OCI-M2 (cell line): ENCODE measurements at regions not wholly inside any gene's neighbourhood (a gene's known extent, or its start where the extent isn't known, plus 50 kb on each side); places are given as distances from the start of the nearest gene placed in this dataset.
"Not testable (repeated sequence)": the region's sequence is repeated elsewhere in the genome, so short reads cannot be mapped to it uniquely, and the experiment has no call there.

ENCODE experiments used
- DNase-seq: peaks from one replicate; lab custom pipeline; 2025; ENCODE audit not compliant: unreplicated experiment; lab: John Stamatoyannopoulos, UW

DNA sequence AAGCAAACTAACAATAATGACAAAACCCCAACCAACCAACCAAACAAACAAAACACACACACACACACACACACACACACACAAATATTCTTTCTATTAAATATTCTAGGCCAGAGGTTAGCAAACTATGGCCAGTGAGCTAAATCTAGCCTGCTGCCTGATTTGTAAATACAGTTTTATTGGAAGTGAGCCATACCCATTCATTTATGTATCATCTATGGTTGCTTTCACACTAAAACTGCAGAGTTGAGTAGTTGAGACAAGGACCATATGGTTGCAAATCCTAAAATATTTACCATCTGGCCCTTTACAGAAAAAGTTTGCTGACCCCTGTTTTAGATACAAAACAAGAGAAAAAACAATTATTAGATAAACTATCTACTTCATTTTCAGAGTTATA is 620.5 kb upstream of the SEMA6A start:
- DNase-seq = no peak

DNA sequence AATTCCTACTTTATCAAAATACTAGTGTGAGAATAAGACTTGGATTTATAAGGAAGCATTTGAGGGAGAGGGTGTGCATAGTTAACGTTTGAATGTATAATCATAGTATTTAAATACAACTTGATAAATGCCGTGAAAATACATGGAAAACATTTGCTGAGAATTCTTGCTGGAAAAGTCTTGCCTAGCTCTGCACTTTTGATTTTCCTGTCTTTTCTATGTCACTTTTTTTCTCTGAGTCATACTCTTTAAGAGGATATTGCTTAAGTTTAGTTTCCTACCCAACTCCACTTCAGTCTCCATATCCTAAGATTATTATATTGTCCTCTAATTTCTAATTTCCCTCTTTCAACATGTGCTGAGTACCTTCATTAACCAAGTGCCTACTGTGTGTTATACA is 616.6 kb upstream of the SEMA6A start:
- DNase-seq = no peak

DNA sequence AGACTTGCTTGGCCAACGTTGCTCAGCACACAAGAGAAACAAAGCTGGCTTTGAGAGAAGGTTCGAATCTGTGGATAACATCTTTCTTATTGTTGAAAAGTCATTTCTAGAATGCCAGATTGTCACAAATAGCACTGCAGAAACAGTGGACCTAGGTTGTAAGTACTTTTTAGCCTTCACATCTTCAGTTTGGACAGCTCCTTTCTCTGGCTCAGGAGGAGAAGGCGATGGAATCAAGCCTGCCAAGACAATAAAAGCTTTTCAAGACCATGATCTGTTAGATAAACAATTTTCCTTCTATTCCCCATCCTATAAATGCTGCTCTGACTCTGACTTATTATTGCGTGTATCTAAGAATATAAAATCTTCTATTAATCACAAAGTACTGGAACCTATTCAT is 615.2 kb upstream of the SEMA6A start:
- DNase-seq = no peak

DNA sequence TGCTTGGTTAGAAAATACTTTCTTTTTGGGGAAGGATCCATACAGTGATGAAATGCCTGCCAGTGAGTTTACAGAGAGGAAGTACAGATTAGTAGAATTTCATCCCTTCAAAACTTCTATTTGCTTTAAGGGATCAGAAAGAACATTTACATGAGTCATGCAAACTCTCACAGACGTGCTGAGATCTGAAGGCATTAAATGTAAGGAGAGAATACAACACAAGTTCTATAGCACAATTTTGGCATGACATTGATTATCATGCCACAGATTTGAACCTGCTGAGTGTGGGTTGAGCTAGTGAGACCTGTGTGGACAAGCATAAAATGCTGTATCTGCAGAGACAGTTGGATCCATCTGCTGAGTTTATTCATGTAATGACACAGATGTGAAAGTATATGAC is 613.6 kb upstream of the SEMA6A start:
- no peak for DNase-seq

DNA sequence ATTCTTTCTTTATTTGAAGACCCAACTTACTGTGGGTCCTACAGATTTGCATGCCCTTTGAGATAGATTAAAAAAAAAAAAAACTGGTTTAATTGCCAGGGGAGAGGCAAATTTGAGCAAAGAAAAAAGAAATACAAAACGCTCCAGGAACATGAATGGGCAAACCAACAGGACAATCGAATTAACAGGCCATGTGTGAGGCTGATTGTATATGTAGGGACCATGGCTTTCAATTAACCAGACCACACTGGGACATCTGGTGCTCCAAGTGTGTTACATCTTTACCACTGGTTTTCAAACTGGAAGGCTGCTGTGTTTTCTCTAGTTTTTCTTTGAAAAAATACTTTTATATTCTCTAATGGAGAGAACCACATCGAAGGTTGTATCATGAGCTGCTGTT is 612.1 kb upstream of the SEMA6A start:
- no peak for DNase-seq

DNA sequence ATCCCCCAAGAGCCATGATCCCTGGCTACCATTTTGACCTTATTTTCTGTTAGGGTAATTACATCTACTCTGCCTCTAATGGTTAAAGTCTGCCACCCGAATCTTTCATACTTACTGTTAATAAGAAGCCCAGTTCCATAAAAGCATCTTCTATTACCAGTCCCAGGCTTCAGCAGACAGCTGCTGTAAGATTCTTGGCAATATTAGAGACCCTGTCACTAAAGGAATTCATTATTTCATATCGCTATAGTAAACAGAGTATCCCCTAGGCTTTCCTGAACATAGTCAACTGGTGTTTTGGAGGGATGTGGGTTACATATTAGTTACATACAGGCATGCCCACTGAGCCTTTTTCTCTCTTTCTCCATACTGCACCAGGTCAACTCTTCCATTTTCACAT is 608.7 kb upstream of the SEMA6A start:
- no peak for DNase-seq

DNA sequence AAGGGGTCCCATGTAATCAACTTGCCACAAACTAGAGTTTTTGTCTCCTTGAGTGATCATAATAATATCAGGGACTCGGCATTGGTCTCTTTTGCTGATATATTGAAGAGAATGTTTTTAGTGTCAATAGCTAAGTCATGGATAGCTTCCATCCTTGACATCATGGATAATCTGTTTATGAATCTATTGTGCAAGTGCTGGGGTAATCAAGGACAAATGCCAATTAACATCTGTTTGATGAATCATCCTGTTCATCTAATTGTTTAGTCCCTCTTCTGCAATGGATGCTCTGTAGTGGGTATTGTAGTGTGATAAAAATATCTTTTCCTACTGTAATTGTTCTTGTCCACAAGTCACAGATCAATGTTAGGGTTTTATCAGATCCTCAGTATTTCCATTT is 607.5 kb upstream of the SEMA6A start:
- no peak for DNase-seq

DNA sequence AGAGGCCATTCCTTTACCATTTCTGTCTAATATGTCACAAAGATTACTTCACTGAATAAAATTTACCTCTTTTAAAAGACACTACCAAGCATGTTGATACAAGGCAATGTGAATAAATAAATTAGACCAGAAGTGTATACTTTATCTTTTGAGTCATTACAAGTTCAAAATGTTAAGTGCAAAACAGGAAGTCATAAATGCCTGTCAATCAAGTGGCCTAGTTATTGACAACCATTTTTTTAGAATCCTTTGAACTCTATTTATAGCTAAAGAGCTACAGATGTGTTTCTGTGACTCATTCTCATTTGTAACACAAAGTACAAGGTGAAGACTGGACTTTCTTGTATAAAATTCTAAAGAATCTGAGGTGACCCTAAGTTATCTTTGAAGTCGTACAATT is 602.7 kb upstream of the SEMA6A start:
- no peak for DNase-seq

DNA sequence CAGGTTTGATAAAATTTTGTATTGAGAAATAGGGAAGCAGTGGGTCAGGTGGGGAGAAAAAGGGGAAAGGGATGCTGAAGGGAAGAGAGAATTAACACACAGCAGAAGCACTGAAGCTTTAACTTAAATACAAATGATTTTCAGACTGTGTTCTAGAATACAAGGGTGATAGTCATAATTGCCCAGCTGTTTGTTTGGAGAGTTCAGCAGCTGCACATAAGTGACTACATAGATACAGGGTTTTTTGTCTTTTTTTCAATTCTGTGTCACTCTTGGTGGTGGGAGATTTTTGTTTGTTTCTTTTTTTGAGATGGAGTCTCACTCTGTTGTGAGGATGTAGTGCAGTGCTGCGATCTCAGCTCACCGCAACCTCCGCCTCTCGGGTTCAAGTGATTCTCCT is 590.4 kb upstream of the SEMA6A start:
- no peak for DNase-seq

DNA sequence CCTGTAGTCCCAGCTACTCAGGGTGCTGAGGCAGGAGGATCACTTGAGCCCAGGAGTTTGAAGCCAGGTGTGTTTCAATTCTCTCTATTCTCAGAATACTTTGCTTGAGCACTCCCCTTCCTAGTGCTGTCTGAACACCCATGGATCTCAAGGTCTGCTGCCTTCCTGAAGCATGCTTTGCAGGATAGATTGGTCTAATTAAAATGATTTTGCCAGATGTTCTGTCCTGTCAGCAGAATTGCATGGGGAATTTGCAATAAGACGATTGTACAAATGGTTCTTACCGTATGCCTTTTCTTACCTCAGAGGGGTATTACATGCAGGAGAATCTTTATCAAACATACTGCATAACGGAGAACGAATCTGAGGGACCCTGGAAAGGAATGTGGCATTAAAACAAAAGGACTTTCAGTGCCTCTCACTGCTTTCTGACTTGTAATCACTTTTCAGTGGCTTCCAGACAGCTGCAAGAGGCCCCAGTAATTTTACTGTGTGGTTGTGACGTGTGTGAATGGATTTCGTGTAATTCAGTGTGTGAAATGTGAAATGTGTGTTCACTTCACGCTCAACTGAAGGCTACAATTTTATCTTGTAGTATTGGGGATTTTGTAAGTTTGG is 587.2 kb upstream of the SEMA6A start:
- DNase-seq = no peak

DNA sequence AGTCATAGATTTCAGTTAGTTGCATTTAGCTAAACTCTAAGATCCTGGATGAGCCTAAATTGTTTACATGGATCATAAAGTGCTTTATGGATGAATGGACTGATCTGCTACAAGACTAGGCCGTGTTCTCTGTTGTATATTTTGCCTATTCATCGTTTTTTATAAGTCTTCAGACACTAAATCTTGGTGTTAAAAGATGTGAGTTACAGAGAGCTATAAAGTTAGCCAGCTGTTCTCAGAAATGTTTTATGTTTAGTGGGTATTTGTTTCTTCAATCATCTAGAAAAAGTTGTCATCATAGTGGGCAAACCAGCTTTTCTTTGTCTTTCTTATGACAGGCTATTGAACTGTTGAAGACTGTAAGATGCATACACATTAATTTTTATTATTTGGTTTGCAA is 585.8 kb upstream of the SEMA6A start:
- no peak for DNase-seq

DNA sequence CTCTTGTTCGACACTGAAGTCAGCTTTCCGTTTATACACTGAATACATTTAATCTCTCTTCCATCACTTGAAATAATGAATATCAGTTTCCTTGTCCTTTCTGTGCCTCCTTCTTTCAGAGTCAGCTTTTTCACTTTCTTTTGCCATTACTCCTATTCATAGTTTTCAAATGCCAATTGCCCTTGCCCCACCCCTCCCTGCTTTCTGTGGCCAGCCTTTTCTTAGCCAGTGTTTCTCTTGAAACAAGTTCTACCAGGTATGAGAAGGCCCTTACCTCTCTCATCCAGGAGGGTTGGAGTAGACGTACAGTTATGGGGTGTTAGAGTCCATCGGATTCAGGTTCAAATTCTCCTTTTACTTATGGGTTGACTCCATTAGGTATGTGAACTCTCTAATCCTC is 574.7 kb upstream of the SEMA6A start:
- DNase-seq = no peak

DNA sequence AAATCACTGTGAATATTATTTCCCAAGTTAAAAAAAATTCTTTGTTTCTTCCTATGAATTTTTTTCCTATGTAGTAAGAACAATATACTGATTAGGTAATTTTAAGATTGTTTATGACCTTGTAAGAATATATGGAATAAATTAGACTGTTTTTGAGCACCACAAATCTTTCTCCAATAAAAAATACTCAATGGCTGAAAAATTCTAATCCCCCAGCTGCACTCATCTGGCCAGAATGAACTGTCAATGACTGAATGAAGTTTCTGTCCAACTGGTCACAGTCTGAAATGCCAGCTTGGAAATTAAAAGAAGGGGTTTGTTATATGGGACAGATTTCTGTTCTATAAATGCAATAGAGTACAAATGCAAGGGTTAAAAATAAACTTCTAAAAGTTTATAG is 569.5 kb upstream of the SEMA6A start:
- no peak for DNase-seq

DNA sequence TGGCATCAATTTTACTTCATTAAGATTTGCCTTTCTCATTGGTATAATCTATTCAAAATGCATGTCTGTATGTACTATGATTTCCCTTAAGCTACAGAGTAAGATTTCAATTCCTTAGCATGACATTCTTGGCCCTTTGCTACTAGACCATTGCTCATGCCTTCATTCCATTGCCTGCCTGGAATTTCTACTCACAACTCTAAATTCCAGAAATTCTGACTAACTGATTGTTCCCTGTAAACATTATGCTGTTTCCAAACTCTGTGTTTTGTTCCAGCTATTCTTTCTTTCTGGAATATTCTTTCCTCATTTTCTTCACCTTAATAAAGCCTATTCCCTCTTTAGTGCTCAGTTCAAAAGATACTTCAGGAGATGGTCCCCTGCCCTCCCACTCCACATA is 568.8 kb upstream of the SEMA6A start:
- DNase-seq = no peak

DNA sequence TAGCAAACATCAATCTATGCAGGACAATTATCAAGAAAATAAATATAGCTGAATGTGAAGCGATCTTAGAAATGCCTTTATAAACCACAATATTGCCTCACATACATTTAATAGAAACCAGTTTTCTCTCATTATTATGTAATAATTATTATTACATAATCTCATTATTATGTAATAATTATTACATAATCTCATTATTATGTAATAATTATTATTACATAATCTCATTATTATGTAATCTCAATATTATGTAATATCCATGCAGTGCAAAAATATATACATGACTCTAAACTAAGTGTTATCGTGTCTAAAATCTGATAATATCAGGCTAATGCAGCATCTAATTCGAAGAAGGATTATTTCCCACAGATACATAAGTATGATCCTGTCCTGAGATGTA is 563.9 kb upstream of the SEMA6A start:
- DNase-seq = no peak

DNA sequence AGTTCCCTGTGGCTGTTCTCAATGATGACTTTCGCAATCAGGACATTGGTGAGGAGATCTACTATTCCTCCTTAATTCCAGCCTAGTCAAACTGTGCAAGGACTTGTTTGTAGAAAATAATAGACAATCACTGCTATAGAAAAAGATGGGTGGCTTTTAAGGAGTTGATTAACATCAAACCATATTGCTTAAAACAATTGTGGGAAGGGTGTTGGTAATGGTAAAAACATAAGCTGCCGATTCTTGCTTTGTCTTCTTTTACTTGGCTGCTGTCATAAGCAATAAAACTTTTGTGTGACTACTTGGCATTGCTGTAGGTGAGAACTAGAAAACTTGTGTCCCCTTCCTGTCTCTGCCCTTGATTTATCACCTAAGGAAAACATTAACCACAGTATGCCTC is 561.2 kb upstream of the SEMA6A start:
- DNase-seq = no peak

DNA sequence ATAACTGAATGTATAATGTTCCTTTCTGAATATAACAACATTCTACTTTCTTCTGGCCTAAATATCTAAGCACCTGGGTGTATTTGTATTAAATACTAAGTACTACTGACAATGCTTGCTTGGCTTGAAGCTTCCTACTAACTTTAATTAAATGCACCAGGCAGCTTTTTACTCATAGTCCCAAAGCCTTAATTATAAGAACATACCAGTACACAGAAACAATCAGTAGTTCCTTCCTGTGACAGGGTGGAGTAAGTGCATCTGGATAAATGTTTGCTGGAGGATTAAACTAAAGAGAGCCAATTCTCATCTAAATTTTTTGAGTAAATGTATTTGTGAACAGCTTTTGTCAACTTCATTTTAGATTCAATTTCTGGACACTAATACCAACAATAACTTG is 558.6 kb upstream of the SEMA6A start:
- DNase-seq = no peak

DNA sequence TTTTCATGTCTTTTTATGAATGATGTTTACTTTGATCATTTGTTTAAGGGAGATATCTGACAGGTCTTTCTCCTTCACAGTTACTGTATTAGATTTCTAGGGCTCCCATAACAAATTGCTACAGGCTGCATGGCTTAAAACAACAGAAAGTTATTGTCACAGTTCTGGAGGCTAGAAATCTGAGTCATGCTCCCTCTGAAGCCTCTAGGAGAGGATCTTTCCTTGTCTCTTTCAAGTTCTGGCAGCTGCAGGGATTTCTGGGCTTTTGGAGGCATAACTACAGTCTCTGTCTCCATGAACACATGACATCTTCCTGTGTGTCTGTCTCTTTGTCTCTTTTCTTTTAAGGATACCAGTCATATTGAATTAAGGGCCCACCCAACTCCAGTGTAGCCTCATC is 557.3 kb upstream of the SEMA6A start:
- DNase-seq = no peak

DNA sequence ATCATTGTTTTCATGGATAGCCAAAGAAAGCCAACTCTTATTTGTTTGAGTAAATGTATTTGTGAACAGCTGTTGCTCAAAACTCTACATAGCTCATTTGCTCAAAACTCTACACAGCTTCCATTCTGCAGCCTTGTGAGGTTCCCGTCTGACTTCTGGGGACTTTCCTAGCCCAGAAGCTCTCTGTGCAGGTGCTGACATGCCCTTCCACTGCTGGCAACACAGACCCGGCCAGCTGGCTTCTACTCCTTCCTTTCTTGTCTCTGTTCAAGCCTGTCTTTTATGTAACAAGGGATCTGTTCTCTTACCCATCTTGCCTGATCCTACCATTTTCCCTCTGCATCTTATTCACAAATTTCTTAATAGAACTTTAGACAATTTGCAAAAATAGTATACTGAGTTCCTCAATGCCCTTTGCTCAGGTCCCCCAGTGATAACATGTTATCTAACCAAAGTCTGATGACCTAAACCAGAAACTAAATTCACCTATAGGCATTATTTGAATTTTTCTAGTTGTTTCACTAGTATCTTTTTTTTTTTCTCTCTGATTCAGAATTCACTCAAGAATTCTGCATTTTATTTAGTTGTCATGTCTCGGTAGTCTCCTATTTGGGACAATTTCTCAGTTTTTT is 556.5 kb upstream of the SEMA6A start:
- no peak for DNase-seq

DNA sequence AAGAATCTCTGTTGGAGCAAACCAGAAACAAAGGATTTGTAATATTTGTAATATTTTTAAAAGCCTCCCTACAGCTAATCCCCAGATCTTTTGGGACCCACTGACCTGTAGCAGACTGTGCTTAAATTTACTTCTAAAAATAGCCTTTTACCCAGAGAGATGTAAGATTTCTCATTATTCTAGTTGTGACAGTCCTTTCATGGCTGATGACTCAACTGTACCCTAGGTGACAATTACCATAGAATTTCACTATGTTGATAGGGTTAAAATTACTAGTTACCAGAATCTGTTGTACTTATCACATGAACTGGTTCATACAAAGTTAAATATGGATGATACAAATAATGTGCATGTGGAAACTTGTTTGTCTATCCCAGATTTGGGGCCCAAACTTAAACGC is 543.9 kb upstream of the SEMA6A start:
- DNase-seq = no peak

DNA sequence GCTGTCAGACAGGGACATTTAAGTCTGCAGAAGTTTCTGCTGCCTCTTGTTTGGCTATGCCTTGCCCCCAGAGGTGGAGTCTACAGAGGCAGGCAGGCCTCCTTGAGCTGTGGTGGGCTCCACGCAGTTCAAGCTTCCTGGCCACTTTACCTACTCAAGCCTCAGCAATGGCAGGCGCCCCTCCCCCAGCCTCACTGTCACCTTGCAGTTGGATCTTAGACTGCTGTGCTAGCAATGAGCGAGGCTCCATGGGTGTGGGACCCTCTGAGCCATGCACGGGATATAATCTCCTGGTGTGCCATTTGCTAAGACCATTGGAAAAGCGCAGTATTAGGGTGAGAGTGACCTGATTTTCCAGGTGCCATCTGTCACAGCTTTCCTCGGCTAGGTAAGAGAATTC is 542.7 kb upstream of the SEMA6A start:
- DNase-seq = not testable (repeated sequence)

DNA sequence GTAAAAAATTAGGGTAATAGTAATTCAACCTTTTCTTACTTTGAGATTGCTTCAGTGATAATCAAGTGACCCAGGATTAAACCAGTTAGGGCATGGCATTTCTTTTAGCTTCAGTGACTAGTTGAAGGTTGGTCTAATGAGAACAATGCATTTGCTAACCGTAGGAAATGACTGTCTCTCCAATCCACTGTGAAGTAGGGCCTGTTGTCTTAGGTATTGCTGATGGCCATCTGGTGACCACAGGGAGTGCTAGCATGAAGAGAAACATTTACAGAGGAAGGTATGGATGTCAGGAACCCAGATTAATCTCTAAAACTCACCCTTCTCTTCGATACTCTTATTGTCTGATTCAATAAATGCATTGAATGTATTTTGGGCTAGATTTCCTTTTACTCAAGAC is 535.9 kb upstream of the SEMA6A start:
- no peak for DNase-seq

DNA sequence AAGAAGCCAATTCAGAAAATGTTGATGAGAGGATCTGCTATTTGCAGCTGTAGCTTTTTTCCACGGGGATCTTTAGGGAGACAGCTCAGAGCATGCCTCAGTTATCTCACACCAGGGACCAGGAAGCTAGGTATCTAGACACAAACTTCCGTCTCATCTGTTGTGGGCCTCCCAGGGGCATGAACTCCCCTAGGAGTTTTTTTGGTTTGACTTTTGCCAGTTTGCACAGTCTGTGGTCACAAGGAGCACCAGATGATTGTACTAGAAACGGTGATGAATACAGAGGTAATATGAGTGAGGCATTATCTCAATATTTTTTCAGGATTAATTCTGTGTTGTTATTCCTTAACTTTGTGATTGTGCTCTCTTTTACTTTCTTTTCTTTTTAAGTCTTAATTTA is 533.2 kb upstream of the SEMA6A start:
- no peak for DNase-seq
